SH-SY5Y (cell line): ENCODE measurements at regions not wholly inside any gene's neighbourhood (a gene's known extent, or its start where the extent isn't known, plus 50 kb on each side); places are given as distances from the start of the nearest gene placed in this dataset.

Experiments used
- GATA2 ChIP-seq: IDR thresholded peaks from 2 replicates; pipeline ENCODE4 v1.6.1; 2011; ENCODE audit warnings: mild to moderate bottlenecking, low read depth, low read length
- GATA3 ChIP-seq: IDR thresholded peaks from 2 replicates; pipeline ENCODE4 v1.6.1; 2011; ENCODE audit warnings: low read depth, mild to moderate bottlenecking, low read length, moderate library complexity

- TF ChIP-seq GATA2 (no peak), GATA3 (no peak)
Measured at GRCh38 chr2:149920389-149920788, 332.8 kb upstream of the MMADHC start.
